ENCODE measurements at regions not wholly inside any gene's neighbourhood (a gene's known extent, or its start where the extent isn't known, plus 50 kb on each side); places are given as distances from the start of the nearest gene placed in this dataset.

GRCh38 chr4:89598602-89599001 lies 238.4 kb downstream of the SNCA start:
- DNase-seq, result peak; percentile 61

DNA sequence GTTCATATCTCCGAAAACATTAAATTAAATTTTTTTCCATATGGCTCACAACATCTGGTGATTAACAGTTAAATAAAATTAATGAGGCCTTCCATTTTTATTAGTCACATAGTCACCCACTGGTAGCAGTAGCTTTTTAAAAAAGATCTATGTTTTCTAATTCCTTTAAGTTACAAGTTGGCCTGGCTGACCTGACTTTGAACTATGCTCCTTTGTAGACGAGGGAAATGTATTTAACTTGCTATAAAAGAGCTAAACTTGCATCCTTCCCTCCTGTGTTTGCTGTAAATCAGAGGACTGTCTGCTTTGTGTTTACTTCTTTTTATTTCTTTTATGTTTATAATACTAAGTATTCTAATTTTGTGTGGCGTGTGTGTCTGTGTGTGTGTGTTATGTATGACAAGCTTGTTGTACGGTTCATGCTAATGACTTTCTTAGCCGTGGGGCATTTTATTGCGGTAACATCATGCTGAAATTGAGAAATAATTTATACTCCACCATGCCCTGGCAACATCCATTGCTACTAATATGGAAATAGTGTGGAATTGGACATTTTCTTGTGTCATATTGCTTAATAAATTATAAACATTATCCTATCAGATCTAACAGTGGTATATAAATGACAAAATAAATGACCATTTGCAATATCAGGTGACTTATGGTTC lies 241.7 kb downstream of the SNCA start:
- no peak for DNase-seq

DNA sequence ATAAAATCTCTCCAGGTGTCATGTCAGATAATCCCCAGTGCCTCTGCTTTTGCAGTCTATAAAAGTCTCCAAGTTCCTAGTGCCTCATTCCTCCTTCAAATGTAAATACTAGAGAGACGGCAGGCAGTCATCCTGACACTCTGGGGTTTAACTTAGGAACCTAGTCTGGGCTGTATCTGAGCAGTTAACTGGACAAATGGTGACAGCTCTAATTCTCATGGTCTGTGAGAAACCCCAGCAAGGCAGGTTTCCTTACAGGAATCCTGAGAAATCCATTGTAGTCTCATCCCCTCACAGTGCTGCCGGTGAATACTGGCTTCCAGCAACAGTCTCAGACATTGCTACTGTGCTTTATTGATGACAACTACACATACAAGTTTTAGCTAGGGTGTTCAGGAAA lies 246.8 kb downstream of the SNCA start:
- DNase-seq, result no peak

GRCh38 chr4:89588421-89588820 lies 248.5 kb downstream of the SNCA start:
- DNase-seq, result no peak

- DNase-seq, result no peak
These were observed 249.6 kb downstream of the SNCA start for GRCh38 chr4:89587364-89587763.

GRCh38 chr4:89586864-89587263 lies 250.1 kb downstream of the SNCA start:
- DNase-seq, result peak; percentile 65

- no peak for DNase-seq
These were observed 250.6 kb downstream of the SNCA start for GRCh38 chr4:89586318-89586717.

DNA sequence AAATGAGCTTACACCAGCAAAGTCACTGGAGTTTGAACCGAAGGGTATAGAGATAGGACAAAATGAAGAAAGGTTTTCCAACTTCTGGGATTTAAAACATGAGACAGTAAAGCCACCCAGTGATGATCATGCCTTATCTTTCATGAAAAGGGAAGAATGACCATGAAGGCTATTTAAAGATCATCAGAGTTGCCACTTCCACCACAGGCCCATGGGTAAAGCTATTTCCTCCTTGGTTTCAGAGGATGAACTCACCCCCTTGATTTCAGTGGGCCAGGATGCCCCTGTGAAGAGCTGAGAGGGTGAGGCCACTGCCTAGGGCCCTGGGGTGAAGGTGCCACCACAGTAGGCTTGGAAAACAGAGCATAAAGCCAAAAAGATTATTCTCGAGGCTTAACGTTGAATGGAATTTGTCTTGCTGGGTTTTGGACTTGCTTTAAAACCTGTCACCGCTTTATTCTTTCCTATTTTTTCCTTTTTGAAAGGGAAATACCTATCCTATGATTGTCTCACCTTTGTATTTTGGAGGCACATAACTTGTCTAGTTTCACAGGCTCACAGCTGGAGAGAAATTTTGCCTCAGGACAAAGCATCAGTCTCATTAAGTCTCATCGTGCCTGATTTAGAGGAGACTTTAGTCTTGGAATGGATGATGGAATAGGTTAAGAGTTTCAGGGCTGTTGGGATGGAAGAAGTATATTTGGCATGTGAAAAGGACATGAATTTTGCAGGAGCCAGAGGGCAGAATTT lies 254.0 kb downstream of the SNCA start:
- no peak for DNase-seq

DNA sequence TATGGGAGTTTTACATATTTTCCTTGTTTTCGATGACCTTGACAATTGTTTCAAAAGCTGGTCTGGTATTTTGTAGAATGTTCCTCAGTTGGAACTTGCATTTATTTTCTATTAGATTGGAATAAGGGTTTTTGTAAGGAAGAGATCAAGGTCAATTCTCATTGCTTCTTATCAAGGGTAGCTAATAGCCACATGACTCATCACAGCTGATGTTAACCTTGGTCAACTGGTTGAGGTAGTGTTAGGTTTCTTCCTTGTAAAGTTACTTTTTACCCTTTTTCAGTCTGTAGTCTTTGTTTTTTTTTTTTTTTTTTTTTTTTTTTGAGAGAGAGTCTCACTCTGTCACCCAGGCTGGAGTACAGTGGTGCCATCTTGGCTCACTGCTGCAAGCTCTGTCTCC lies 257.2 kb downstream of the SNCA start:
- DNase-seq, result no peak

DNA sequence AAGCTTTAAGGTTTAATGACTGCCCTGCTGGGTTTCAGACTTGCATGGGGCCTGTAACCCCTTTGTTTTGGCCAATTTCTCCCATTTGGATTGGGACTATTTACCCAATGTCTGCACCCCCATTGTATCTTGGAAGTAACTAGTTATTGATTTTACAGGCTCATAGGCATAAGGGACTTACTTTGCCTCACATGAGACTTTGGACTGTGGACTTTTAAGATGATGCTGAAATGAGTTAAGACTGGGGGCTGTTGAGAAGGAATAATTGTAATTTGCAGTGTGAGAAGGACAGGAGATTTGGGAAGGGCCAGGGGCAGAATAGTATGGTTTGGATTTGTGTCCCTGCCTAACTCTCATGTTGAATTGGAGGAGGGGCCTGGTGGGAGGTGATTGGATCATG lies 260.7 kb downstream of the SNCA start:
- no peak for DNase-seq

- no peak for DNase-seq
These were observed 261.1 kb downstream of the SNCA start for GRCh38 chr4:89575840-89576239.

DNA sequence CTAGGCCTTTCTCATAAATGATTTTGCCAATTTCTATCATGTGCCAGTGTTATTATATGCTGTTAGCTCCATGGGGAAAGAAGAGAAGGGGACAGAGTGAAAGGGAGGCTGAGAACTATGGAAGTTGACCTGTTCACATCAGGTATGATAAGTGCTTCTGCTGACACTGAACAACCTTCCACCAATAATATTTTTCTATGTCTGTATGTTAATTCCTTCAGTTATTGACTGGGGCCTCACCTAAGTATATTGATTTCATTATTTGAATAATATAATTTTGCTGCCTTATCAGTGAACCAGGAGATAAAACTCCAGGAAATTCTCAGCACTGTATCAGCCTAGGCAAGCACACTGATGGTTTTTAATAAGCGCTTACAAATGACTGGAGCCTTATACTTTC lies 262.8 kb downstream of the SNCA start:
- DNase-seq, result no peak

- DNase-seq, result no peak
These were observed 263.3 kb downstream of the SNCA start for GRCh38 chr4:89573656-89574055.

DNA sequence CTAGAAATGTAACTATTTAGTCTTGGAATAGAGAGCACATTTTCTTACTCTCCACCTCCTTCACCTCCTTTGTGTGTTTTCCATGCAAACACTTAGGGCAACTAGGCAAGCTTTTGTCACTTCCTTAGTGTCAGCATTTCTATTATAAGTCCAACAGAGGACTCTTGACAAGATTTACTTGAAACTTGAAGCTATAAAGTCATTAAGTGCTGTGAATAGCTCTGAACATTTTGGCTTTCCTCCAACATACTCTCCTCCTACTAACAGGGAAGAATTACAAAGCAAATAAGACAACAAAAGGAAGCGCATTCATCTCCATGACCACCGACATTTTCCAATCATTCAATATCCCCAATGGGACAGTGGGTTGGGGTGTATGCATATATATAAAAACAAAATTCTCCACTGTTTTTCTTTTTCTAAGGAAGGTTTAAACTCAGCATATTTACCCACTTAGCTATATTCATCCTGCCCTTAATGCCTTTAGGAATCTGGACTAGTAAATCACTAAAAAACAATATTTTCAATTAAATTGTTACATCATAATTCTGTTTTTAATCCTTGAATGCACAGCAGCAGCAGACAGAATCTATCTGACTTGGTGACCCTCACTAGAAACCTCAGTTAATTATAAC lies 264.6 kb downstream of the SNCA start:
- no peak for DNase-seq

GRCh38 chr4:89570931-89571330 lies 263.3 kb upstream of the GPRIN3 start:
- peak; percentile 46 for DNase-seq

GRCh38 chr4:89567936-89568335 lies 260.3 kb upstream of the GPRIN3 start:
- no peak for DNase-seq

GRCh38 chr4:89563431-89563830 lies 255.8 kb upstream of the GPRIN3 start:
- DNase-seq, result no peak

DNA sequence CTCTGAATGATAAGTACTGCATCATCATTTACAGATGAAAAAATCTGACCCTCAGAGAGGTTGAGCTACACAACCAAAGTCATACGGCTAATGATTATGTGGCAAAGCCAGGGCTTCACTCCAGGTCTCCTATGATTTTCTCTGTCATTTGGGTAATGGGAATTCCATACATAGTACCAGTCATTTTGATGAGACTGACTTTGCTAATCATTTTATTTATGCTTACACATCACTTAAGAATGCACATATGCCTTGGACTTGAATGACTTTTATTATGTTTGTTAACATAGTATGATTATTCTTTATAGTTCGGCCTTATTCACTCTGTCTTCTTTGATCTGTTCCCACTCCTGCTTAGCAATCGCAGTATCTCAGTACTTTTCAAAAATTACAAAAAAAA lies 255.1 kb upstream of the GPRIN3 start:
- DNase-seq, result no peak

- no peak for DNase-seq
These were observed 253.4 kb upstream of the GPRIN3 start for GRCh38 chr4:89561048-89561447.

- peak; percentile 38 for DNase-seq
These were observed 250.5 kb upstream of the GPRIN3 start for GRCh38 chr4:89558147-89558546.

GRCh38 chr4:89556601-89557305 lies 249.2 kb upstream of the GPRIN3 start:
- peak; percentile 4 for DNase-seq

- DNase-seq, result no peak
These were observed 243.6 kb upstream of the GPRIN3 start for GRCh38 chr4:89551191-89551590.

- no peak for DNase-seq
These were observed 242.3 kb upstream of the GPRIN3 start for GRCh38 chr4:89549907-89550306.

DNA sequence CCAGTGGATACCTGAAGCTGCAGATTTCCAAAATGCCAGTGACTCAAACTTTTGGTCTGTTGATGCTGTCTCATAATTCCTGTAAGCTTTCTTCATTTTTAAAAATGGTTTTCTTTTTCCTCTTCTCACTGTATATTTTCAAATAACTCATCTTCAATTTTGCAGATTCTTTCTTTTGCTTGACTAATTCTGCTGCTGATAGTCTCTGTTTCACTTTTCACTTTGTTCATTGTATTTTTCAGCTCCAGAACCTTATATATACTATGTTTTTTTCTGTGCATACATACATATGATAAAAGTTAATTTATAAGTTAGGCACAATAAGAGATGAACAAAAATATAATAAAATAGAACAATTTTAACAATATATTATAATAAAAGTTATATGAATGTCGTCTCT lies 237.7 kb upstream of the GPRIN3 start:
- DNase-seq, result no peak

Measured in hematopoietic multipotent progenitor cell treated with erythropoietin and hydrocortisone succinate and interleukin-3 and kit ligand, for 4 days (in vitro differentiated cells).